ENCODE measurements at regions not wholly inside any gene's neighbourhood (a gene's known extent, or its start where the extent isn't known, plus 50 kb on each side); places are given as distances from the start of the nearest gene placed in this dataset.
"Not testable (repeated sequence)": the region's sequence is repeated elsewhere in the genome, so short reads cannot be mapped to it uniquely, and the experiment has no call there.

DNA sequence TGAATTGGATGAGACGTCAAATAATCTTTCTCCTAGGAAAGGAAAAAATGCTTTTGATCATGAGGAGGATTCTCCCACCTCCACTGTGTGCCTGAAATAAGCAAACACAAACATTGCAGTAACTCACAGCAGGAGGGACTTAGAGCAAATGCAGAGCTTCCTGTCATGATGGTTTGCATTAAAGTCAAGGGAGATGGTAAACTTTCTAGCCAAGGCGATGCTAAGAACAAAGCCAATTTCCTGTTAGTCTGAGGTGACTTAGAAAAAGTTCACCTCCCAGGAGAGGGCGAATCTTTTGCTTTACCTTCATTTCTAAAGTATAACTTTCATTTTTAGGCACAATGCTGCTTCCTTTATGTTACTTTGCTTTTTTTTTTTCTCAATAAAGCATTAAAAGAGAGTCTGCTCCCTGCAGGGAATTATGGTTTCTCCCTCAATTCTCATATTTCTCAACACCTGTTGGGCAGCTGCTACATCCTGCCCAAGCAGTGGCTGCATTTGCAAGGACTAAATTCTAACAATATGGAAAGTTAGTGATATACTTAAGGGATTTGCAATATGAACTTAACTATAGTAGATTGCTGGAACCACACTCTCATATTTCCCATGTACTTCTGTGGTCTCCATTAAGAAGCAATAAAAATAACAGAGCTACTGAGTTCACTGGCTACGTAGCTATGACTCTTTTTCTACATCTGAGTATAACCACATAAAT is 175.6 kb downstream of the PCTP start:
- DNase-seq (ENCODE audit: low read depth) = no peak
- in situ Hi-C loops (cut with HindIII; ENCODE audit: low sequenced_read_pairs) = no loop called here
- no peak overlapping the region for H3K4me3 ChIP-seq (ENCODE audit: low read depth, low read length)
- TF ChIP-seq CTCF (IDR thresholded peaks at IDR 0.05; ENCODE audit: low read depth, low read length, missing control alignments) = no peak

GRCh38 chr17:55930291-55930809 is 179.5 kb downstream of the PCTP start:
- no peak overlapping the region for H3K4me3 ChIP-seq (ENCODE audit: low read depth, low read length)
- no peak for DNase-seq (ENCODE audit: low read depth)
- TF ChIP-seq CTCF (IDR thresholded peaks at IDR 0.05; ENCODE audit: low read depth, low read length, missing control alignments) = no peak
- in situ Hi-C loops (cut with HindIII; ENCODE audit: low sequenced_read_pairs) = no loop called here

GRCh38 chr17:55931446-55931845 is 180.6 kb downstream of the PCTP start:
- no peak for TF ChIP-seq CTCF (IDR thresholded peaks at IDR 0.05; ENCODE audit: low read depth, low read length, missing control alignments)
- in situ Hi-C loops (cut with HindIII; ENCODE audit: low sequenced_read_pairs) = no loop called here
- DNase-seq (ENCODE audit: low read depth) = no peak
- H3K4me3 ChIP-seq (ENCODE audit: low read depth, low read length) = no peak overlapping the region

DNA sequence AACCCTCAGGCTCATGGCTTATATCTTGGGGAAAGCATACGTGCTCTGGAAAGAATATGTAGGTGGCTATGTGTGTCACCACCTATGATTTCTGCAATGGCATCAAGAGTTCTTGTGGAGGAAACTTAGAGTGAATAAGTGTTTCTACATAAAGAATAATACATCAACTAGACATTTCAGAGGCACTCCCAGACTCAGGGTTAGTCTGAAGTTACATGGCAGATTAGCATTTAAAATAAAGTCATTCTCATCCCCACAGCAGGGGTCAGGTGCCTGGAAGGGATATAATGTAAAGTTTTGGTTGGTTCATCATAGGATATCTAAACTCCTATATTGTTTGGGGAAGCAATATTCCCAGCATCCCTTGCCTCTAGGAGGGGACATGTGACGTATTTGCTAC is 182.1 kb downstream of the PCTP start:
- DNase-seq (ENCODE audit: low read depth) = no peak
- in situ Hi-C loops (cut with HindIII; ENCODE audit: low sequenced_read_pairs) = no loop called here
- H3K4me3 ChIP-seq (ENCODE audit: low read depth, low read length) = no peak overlapping the region
- TF ChIP-seq CTCF (IDR thresholded peaks at IDR 0.05; ENCODE audit: low read depth, low read length, missing control alignments) = no peak

DNA sequence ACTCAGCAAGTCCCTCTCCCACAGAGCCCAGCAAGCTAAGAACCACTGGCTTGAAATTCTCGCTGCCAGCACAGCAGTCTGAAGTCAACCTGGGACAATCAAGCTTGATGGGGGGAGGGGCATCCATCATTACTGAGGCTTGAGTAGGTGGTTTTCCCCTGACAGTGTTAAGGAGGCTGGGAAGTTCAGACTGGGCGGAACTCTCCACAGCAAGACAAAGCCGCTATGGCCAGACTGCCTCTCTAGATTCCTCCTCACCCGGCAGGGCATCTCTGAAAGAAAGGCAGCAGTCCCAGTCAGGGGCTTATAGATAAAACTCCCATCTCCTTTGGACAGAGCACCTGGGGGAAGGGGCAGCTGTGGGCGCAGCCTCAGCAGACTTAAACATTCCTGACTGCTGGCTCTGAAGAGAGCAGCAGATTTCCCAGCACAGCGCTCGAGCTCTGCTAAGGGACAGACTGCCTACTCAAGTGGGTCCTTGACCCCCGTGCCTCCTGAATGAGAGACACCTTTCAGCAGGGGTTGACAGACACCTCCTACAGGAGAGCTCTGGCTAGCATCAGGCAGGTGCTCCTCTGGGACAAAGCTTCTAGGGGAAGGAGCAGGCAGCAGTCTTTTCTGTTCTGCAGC is 188.4 kb downstream of the PCTP start:
- in situ Hi-C loops (cut with HindIII; ENCODE audit: low sequenced_read_pairs); DNase-seq (ENCODE audit: low read depth): not testable (repeated sequence)

GRCh38 chr17:55959756-55960155 is 193.5 kb upstream of the ANKFN1 start:
- DNase-seq (ENCODE audit: low read depth) = no peak
- H3K4me3 ChIP-seq (ENCODE audit: low read depth, low read length) = no peak overlapping the region
- in situ Hi-C loops (cut with HindIII; ENCODE audit: low sequenced_read_pairs) = no loop called here
- no peak for TF ChIP-seq CTCF (IDR thresholded peaks at IDR 0.05; ENCODE audit: low read depth, low read length, missing control alignments)

More for the DNA sequence above, 188.4 kb downstream of the PCTP start:
- H3K4me3 ChIP-seq (ENCODE audit: low read depth, low read length) = not testable (repeated sequence)

DNA sequence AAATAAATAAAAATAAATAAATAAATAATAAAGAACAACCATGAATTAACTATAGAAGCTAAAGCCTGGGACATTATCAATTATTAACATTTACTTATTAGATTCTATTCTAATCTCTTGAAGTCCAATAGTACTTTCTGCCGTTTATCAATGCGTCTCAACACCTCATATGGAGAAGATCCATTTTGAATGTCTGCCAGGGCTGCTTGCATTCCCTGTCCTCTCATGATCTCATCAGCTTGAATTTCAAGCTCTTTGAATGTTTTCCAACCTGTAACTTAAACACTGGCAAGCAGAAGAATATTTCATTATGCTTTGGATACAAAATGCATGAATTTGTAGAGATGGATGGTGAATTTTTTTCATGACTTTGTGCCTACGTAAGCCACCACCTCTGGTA is 191.9 kb upstream of the ANKFN1 start:
- no peak for DNase-seq (ENCODE audit: low read depth)
- TF ChIP-seq CTCF (IDR thresholded peaks at IDR 0.05; ENCODE audit: low read depth, low read length, missing control alignments) = no peak
- no peak overlapping the region for H3K4me3 ChIP-seq (ENCODE audit: low read depth, low read length)
- in situ Hi-C loops (cut with HindIII; ENCODE audit: low sequenced_read_pairs) = no loop called here
